Suprapubic skin (tissue), 4 donors: ENCODE measurements at regions not wholly inside any gene's neighbourhood (a gene's known extent, or its start where the extent isn't known, plus 50 kb on each side); places are given as distances from the start of the nearest gene placed in this dataset.

Experiments used
- EP300 ChIP-seq: sonication (generic); formaldehyde crosslinking; IDR thresholded peaks from one replicate; pipeline ENCODE4 v1.6.1; 2017; ENCODE audit warnings: antibody characterized with exemption
- POLR2A ChIP-seq, 2 donors: fragments of 450-650 bp; IDR thresholded peaks; one replicate each; pipeline ENCODE4 v1.6.1; 2017; ENCODE audit warnings: antibody characterized with exemption in 2 of 2, mild to moderate bottlenecking in 2 of 2, moderate library complexity in 2 of 2
- POLR2AphosphoS5 ChIP-seq, 3 donors: sonication (generic); formaldehyde crosslinking; IDR thresholded peaks; one replicate each; pipeline ENCODE4 v1.6.1; 2017; ENCODE audit warnings: antibody characterized with exemption in 3 of 3
- TF ChIP-seq, protein P1 (sequence below), 2 donors: fragments of 200-600 bp in 1 of 2; fragments of 450-650 bp in 1 of 2; sonication (generic) in 1 of 2; IDR thresholded peaks; one replicate each; pipeline ENCODE4 v1.5.1; 2016 to 2019; ENCODE audit warnings: antibody characterized with exemption in 2 of 2, mild to moderate bottlenecking in 1 of 2, moderate library complexity in 1 of 2

DNA sequence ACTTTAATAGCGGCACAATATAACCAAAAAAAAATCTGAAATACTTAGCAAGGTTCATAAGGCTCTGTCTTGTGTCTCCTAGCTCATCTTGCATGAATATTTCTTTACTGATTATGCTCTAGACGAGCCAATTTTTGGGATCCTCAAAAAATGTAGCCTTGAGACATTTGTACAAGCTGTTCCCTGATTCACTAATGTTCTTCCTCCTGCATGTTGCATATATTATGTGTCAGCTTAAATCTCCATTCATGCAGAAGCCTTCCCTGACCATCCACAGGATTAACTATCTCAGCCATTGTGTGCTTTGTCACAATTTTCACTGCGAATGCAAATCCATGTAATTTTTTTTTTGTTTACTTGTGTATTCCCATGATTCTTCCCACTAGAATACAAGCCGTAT, 594.0 kb upstream of the VRK2 start:
- TF ChIP-seq, protein P1, sequence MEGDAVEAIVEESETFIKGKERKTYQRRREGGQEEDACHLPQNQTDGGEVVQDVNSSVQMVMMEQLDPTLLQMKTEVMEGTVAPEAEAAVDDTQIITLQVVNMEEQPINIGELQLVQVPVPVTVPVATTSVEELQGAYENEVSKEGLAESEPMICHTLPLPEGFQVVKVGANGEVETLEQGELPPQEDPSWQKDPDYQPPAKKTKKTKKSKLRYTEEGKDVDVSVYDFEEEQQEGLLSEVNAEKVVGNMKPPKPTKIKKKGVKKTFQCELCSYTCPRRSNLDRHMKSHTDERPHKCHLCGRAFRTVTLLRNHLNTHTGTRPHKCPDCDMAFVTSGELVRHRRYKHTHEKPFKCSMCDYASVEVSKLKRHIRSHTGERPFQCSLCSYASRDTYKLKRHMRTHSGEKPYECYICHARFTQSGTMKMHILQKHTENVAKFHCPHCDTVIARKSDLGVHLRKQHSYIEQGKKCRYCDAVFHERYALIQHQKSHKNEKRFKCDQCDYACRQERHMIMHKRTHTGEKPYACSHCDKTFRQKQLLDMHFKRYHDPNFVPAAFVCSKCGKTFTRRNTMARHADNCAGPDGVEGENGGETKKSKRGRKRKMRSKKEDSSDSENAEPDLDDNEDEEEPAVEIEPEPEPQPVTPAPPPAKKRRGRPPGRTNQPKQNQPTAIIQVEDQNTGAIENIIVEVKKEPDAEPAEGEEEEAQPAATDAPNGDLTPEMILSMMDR (IDR thresholded peaks at IDR 0.05): no peak
- TF ChIP-seq POLR2AphosphoS5 (IDR thresholded peaks at IDR 0.05) (no peak), EP300 (no peak), POLR2A (IDR thresholded peaks at IDR 0.05) (no peak)
